ENCODE measurements at regions not wholly inside any gene's neighbourhood (a gene's known extent, or its start where the extent isn't known, plus 50 kb on each side); places are given as distances from the start of the nearest gene placed in this dataset.

GRCh38 chr4:137310166-137310565 lies 222.1 kb downstream of the PCDH18 start:
- DNase-seq, result no peak

GRCh38 chr4:137309424-137309823 lies 222.9 kb downstream of the PCDH18 start:
- DNase-seq, result no peak

GRCh38 chr4:137307806-137308205 lies 224.5 kb downstream of the PCDH18 start:
- DNase-seq, result no peak

GRCh38 chr4:137300776-137301175 lies 231.5 kb downstream of the PCDH18 start:
- no peak for DNase-seq

GRCh38 chr4:137299281-137299680 lies 233.0 kb downstream of the PCDH18 start:
- no peak for DNase-seq

- no peak for DNase-seq
These were observed 239.0 kb downstream of the PCDH18 start for GRCh38 chr4:137293281-137293680.

GRCh38 chr4:137283737-137284136 lies 248.6 kb downstream of the PCDH18 start:
- no peak for DNase-seq

GRCh38 chr4:137278431-137278830 lies 253.9 kb downstream of the PCDH18 start:
- DNase-seq, result no peak

GRCh38 chr4:137274404-137274803 lies 257.9 kb downstream of the PCDH18 start:
- DNase-seq, result no peak

GRCh38 chr4:137267024-137267423 lies 265.3 kb downstream of the PCDH18 start:
- no peak for DNase-seq

- no peak for DNase-seq
These were observed 265.8 kb downstream of the PCDH18 start for GRCh38 chr4:137266511-137266910.

- no peak for DNase-seq
These were observed 269.1 kb downstream of the PCDH18 start for GRCh38 chr4:137263206-137263605.

- DNase-seq, result no peak
These were observed 278.3 kb downstream of the PCDH18 start for GRCh38 chr4:137253949-137254348.

- DNase-seq, result no peak
These were observed 283.2 kb downstream of the PCDH18 start for GRCh38 chr4:137249112-137249511.

GRCh38 chr4:137238456-137239162 lies 293.7 kb downstream of the PCDH18 start:
- peak; percentile 74 for DNase-seq

- no peak for DNase-seq
These were observed 305.4 kb downstream of the PCDH18 start for GRCh38 chr4:137226900-137227299.

GRCh38 chr4:137226221-137226620 lies 306.1 kb downstream of the PCDH18 start:
- DNase-seq, result no peak

- no peak for DNase-seq
These were observed 318.7 kb downstream of the PCDH18 start for GRCh38 chr4:137213372-137214173.

GRCh38 chr4:137212601-137213000 lies 319.7 kb downstream of the PCDH18 start:
- no peak for DNase-seq

GRCh38 chr4:137209240-137209639 lies 323.1 kb downstream of the PCDH18 start:
- no peak for DNase-seq

- DNase-seq, result no peak
These were observed 325.5 kb downstream of the PCDH18 start for GRCh38 chr4:137206781-137207180.

- no peak for DNase-seq
These were observed 328.7 kb downstream of the PCDH18 start for GRCh38 chr4:137203601-137204000.

GRCh38 chr4:137200322-137200721 lies 332.0 kb downstream of the PCDH18 start:
- DNase-seq, result no peak

GRCh38 chr4:137198791-137199190 lies 333.5 kb downstream of the PCDH18 start:
- DNase-seq, result no peak
